Neural progenitor cell (in vitro differentiated cells): ENCODE measurements at regions not wholly inside any gene's neighbourhood (a gene's known extent, or its start where the extent isn't known, plus 50 kb on each side); places are given as distances from the start of the nearest gene placed in this dataset.

ENCODE experiments used
- CTCF ChIP-seq: fragments of 200-600 bp; sonication (generic); IDR thresholded peaks from 2 replicates; pipeline ENCODE4 v1.5.1; 2017; ENCODE audit warnings: antibody characterized with exemption, mild to moderate bottlenecking
- EZH2phosphoT487 ChIP-seq: fragments of 200-600 bp; sonication (generic); IDR thresholded peaks from 2 replicates; pipeline ENCODE4 v1.6.1; 2017; ENCODE audit warnings: antibody characterized with exemption

- TF ChIP-seq CTCF (no peak), EZH2phosphoT487 (no peak)
Observed at GRCh38 chr14:98370352-98370751, 901.6 kb downstream of the BCL11B start.
